ENCODE measurements at regions not wholly inside any gene's neighbourhood (a gene's known extent, or its start where the extent isn't known, plus 50 kb on each side); places are given as distances from the start of the nearest gene placed in this dataset.

DNA sequence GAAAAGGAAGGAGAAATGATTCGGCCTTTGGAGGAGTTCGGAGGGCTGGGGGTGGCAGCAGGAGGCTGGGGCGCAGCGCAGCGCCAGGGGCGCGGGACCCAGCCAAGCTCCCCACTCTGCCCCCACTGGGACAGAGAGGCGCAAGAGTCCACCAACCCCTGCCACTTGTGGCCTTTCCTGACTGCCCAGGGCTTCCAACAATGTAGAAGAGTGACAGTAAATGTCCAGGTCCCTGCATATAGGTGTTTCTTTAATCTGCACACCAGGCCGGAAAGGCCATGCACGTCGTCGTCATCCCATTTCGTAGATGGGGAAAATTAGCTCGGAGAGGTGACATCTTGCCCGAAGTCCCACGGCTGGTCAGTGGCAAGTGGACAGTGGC is 96.6 kb downstream of the INHBB start:
- TF ChIP-seq, protein P1, sequence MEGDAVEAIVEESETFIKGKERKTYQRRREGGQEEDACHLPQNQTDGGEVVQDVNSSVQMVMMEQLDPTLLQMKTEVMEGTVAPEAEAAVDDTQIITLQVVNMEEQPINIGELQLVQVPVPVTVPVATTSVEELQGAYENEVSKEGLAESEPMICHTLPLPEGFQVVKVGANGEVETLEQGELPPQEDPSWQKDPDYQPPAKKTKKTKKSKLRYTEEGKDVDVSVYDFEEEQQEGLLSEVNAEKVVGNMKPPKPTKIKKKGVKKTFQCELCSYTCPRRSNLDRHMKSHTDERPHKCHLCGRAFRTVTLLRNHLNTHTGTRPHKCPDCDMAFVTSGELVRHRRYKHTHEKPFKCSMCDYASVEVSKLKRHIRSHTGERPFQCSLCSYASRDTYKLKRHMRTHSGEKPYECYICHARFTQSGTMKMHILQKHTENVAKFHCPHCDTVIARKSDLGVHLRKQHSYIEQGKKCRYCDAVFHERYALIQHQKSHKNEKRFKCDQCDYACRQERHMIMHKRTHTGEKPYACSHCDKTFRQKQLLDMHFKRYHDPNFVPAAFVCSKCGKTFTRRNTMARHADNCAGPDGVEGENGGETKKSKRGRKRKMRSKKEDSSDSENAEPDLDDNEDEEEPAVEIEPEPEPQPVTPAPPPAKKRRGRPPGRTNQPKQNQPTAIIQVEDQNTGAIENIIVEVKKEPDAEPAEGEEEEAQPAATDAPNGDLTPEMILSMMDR (IDR thresholded peaks at IDR 0.05): no peak
- no peak for TF ChIP-seq EZH2 (IDR thresholded peaks at IDR 0.05; ENCODE audit: borderline replicate concordance, insufficient read depth, low read depth, low read length, poor library complexity, severe bottlenecking)

All from B cell (primary cell).